ENCODE measurements at regions not wholly inside any gene's neighbourhood (a gene's known extent, or its start where the extent isn't known, plus 50 kb on each side); places are given as distances from the start of the nearest gene placed in this dataset.

GRCh38 chr11:127677660-127678425 lies 677.3 kb upstream of the KIRREL3 start:
- no peak for DNase-seq

- no peak for DNase-seq
Measured at GRCh38 chr11:127675581-127675980, 675.0 kb upstream of the KIRREL3 start.

- no peak for DNase-seq
Measured at GRCh38 chr11:127674754-127675153, 674.2 kb upstream of the KIRREL3 start.

GRCh38 chr11:127670374-127671119 lies 670.0 kb upstream of the KIRREL3 start:
- no peak for DNase-seq

GRCh38 chr11:127656116-127656836 lies 655.7 kb upstream of the KIRREL3 start:
- DNase-seq, result no peak

GRCh38 chr11:127653076-127653475 lies 652.5 kb upstream of the KIRREL3 start:
- DNase-seq, result no peak

GRCh38 chr11:127651888-127652221 lies 651.3 kb upstream of the KIRREL3 start:
- DNase-seq, result no peak

GRCh38 chr11:127651175-127651887 lies 650.8 kb upstream of the KIRREL3 start:
- peak; percentile 48 to 67 for DNase-seq

- DNase-seq, result no peak
Measured at GRCh38 chr11:127649958-127650357, 649.4 kb upstream of the KIRREL3 start.

- no peak for DNase-seq
Measured at GRCh38 chr11:127649071-127649470, 648.5 kb upstream of the KIRREL3 start.

- DNase-seq, result no peak
Measured at GRCh38 chr11:127648583-127648982, 648.0 kb upstream of the KIRREL3 start.

- no peak for DNase-seq
Measured at GRCh38 chr11:127644366-127644765, 643.8 kb upstream of the KIRREL3 start.

GRCh38 chr11:127643268-127644058 lies 642.9 kb upstream of the KIRREL3 start:
- no peak for DNase-seq

- DNase-seq, result peak in 1 of 2 experiments; percentile 12
Measured at GRCh38 chr11:127640561-127641451, 640.2 kb upstream of the KIRREL3 start.

GRCh38 chr11:127639916-127640315 lies 639.3 kb upstream of the KIRREL3 start:
- no peak for DNase-seq

GRCh38 chr11:127632976-127633680 lies 632.6 kb upstream of the KIRREL3 start:
- no peak for DNase-seq

- DNase-seq, result no peak
Measured at GRCh38 chr11:127632546-127632945, 632.0 kb upstream of the KIRREL3 start.

- DNase-seq, result no peak
Measured at GRCh38 chr11:127631974-127632373, 631.4 kb upstream of the KIRREL3 start.

- no peak for DNase-seq
Measured at GRCh38 chr11:127629200-127629599, 628.6 kb upstream of the KIRREL3 start.

GRCh38 chr11:127628458-127628785 lies 627.9 kb upstream of the KIRREL3 start:
- no peak for DNase-seq
